ENCODE measurements at regions not wholly inside any gene's neighbourhood (a gene's known extent, or its start where the extent isn't known, plus 50 kb on each side); places are given as distances from the start of the nearest gene placed in this dataset.
"Not testable (repeated sequence)": the region's sequence is repeated elsewhere in the genome, so short reads cannot be mapped to it uniquely, and the experiment has no call there.

DNA sequence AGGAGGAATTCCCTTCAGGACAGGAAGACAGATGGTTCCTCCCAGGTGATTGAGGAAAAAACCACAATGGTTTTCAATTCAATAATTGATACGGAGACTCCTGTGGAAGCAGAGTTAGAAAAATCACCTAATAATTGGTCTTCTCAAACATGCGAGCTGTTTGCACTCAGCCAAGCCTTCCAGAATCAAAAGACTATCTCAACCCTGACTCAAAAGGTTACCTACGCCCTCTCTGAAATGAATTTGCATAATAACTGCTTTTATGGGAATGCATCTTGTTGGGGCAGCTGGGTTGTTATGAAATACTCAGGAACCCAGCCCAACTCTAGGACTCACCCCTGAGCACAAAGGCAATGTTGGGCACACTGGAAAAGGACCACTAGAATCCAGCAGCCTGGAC is 66.9 kb upstream of the ARSJ start:
- Histone ChIP-seq H3K79me2 (ENCODE audit: insufficient read depth, low read length) (no peaks in the 10 kb centered on the region), H3K9me3 (replicated peaks in 1 of 2; ENCODE audit: control insufficient read depth in 1 of 2, insufficient read depth in 1 of 2, low read length in 2 of 2) (peaks cover 0 to 9% of the 10 kb centered on the region in 2 donors), H3K27ac (ENCODE audit: low read depth in 1 of 2, low read length in 2 of 2) (no peak overlapping the region), H2AFZ (ENCODE audit: insufficient read depth, low read depth, low read length, poor library complexity, severe bottlenecking) (no peak overlapping the region), H3K9ac (ENCODE audit: insufficient read depth, low read length, poor library complexity, severe bottlenecking) (no peak overlapping the region), H4K20me1 (ENCODE audit: insufficient read depth, low read length) (no peaks in the 10 kb centered on the region), H3K36me3 (replicated peaks in 1 of 2; ENCODE audit: control insufficient read depth in 1 of 2, insufficient read depth in 2 of 2, low read length in 2 of 2) (no peaks in the 10 kb centered on the region), H3K4me3 (replicated peaks in 1 of 3; ENCODE audit: low read depth in 2 of 3, low read length in 3 of 3) (no peak overlapping the region), H3K4me1 (ENCODE audit: control insufficient read depth in 1 of 2, insufficient read depth in 2 of 2, low read length in 2 of 2) (no peaks in the 10 kb centered on the region), H3K4me2 (replicated peaks; ENCODE audit: extremely low read depth, low read length, poor library complexity, severe bottlenecking) (no peak overlapping the region), H3K27me3 (ENCODE audit: control insufficient read depth in 2 of 2, insufficient read depth in 2 of 2, low read length in 2 of 2) (no peaks in the 10 kb centered on the region)
- peaks cover 0 to 16% (median 8%) of the 10 kb centered on the region in 7 donors for H3K9me3 Mint-ChIP-seq
- H3K36me3 Mint-ChIP-seq, result no peaks in the 10 kb centered on the region
- no peak overlapping the region for H3K4me3 Mint-ChIP-seq
- peaks cover 0 to 3% (median 0%) of the 10 kb centered on the region in 3 donors for H3K27me3 Mint-ChIP-seq (ENCODE audit: low read depth in 3 of 3)
- H3K27ac Mint-ChIP-seq, result no peak overlapping the region
- TF ChIP-seq, protein P1, sequence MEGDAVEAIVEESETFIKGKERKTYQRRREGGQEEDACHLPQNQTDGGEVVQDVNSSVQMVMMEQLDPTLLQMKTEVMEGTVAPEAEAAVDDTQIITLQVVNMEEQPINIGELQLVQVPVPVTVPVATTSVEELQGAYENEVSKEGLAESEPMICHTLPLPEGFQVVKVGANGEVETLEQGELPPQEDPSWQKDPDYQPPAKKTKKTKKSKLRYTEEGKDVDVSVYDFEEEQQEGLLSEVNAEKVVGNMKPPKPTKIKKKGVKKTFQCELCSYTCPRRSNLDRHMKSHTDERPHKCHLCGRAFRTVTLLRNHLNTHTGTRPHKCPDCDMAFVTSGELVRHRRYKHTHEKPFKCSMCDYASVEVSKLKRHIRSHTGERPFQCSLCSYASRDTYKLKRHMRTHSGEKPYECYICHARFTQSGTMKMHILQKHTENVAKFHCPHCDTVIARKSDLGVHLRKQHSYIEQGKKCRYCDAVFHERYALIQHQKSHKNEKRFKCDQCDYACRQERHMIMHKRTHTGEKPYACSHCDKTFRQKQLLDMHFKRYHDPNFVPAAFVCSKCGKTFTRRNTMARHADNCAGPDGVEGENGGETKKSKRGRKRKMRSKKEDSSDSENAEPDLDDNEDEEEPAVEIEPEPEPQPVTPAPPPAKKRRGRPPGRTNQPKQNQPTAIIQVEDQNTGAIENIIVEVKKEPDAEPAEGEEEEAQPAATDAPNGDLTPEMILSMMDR (IDR thresholded peaks at IDR 0.05), result no peak
- intact Hi-C loops (cut with micrococcal nuclease), result no loop called here
- WGBS (ENCODE audit: insufficient coverage), result 75% methylated on average over 2 of the region's 3 CpGs
- H3K4me1 Mint-ChIP-seq, result no peaks in the 10 kb centered on the region
- no peak for DNase-seq

DNA sequence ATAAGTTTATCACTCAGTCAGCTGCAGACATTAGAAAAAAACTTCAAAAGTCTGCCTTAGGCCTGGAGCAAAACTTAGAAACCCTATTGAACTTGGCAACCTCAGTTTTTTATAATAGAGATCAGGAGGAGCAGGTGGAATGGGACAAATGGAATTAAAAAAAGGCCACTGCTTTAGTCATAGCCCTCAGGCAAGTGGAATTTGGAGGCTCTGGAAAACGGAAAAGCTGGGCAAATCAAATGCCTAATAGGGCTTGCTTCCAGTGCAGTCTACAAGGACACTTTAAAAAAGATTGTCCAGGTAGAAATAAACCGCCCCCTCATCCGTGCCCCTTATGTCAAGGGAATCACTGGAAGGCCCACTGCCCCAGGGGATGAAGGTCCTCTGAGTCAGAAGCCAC is 68.7 kb upstream of the ARSJ start:
- DNase-seq; H3K36me3 ChIP-seq (replicated peaks in 1 of 2; ENCODE audit: control insufficient read depth in 1 of 2, insufficient read depth in 2 of 2, low read length in 2 of 2); H3K27ac ChIP-seq (ENCODE audit: low read depth in 1 of 2, low read length in 2 of 2); H3K36me3 Mint-ChIP-seq; H3K4me1 ChIP-seq (ENCODE audit: control insufficient read depth in 1 of 2, insufficient read depth in 2 of 2, low read length in 2 of 2); H2AFZ ChIP-seq (ENCODE audit: insufficient read depth, low read depth, low read length, poor library complexity, severe bottlenecking); H3K79me2 ChIP-seq (ENCODE audit: insufficient read depth, low read length); H3K4me3 ChIP-seq (replicated peaks in 1 of 3; ENCODE audit: low read depth in 2 of 3, low read length in 3 of 3); intact Hi-C loops (cut with micrococcal nuclease); H3K27me3 Mint-ChIP-seq (ENCODE audit: low read depth in 3 of 3); H3K27ac Mint-ChIP-seq; H3K9me3 ChIP-seq (replicated peaks in 1 of 2; ENCODE audit: control insufficient read depth in 1 of 2, insufficient read depth in 1 of 2, low read length in 2 of 2); H3K27me3 ChIP-seq (ENCODE audit: control insufficient read depth in 2 of 2, insufficient read depth in 2 of 2, low read length in 2 of 2); H3K4me3 Mint-ChIP-seq; H3K9ac ChIP-seq (ENCODE audit: insufficient read depth, low read length, poor library complexity, severe bottlenecking); H4K20me1 ChIP-seq (ENCODE audit: insufficient read depth, low read length); H3K4me1 Mint-ChIP-seq; H3K4me2 ChIP-seq (replicated peaks; ENCODE audit: extremely low read depth, low read length, poor library complexity, severe bottlenecking): not testable (repeated sequence)
- WGBS (ENCODE audit: insufficient coverage), result 67% methylated on average over 1 of the region's 3 CpGs
- H3K9me3 Mint-ChIP-seq, result peaks cover 0 to 18% (median 9%) of the 10 kb centered on the region in 7 donors

Data from CD14-positive monocyte (primary cell).